ENCODE measurements at regions not wholly inside any gene's neighbourhood (a gene's known extent, or its start where the extent isn't known, plus 50 kb on each side); places are given as distances from the start of the nearest gene placed in this dataset.

DNA sequence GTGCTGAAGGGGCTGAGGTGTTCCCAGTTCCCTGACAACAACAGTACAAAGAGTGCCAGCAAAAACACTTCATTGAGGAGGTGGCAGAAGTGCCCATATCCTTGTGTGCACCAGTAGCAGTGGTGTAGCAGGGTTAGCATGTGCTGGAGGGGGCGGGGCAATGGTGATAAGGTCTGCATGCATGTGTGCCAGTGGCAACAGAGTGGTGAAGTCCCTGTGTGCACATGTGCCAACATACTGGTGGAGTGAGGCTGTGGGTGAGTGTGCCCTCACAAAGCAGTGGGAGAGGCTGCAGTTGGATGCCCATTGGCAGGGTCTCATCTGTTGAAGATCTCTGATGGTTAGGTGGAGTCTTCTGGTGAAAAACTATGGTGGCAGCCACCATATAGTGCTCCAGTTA is 994.6 kb downstream of the PCDH19 start:
- no peak overlapping the region for H3K27ac ChIP-seq
- no peaks in the 10 kb centered on the region for H3K4me1 ChIP-seq (ENCODE audit: low read depth)
- no peaks in the 10 kb centered on the region for H3K27me3 ChIP-seq
- TF ChIP-seq, protein P1, sequence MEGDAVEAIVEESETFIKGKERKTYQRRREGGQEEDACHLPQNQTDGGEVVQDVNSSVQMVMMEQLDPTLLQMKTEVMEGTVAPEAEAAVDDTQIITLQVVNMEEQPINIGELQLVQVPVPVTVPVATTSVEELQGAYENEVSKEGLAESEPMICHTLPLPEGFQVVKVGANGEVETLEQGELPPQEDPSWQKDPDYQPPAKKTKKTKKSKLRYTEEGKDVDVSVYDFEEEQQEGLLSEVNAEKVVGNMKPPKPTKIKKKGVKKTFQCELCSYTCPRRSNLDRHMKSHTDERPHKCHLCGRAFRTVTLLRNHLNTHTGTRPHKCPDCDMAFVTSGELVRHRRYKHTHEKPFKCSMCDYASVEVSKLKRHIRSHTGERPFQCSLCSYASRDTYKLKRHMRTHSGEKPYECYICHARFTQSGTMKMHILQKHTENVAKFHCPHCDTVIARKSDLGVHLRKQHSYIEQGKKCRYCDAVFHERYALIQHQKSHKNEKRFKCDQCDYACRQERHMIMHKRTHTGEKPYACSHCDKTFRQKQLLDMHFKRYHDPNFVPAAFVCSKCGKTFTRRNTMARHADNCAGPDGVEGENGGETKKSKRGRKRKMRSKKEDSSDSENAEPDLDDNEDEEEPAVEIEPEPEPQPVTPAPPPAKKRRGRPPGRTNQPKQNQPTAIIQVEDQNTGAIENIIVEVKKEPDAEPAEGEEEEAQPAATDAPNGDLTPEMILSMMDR (IDR thresholded peaks at IDR 0.05; ENCODE audit: low read depth, low read length) = no peak
- DNase-seq (ENCODE audit: low read depth in 1 of 2, low spot score in 1 of 2) = no peak
- no peak overlapping the region for H3K4me3 ChIP-seq
- H3K9me3 ChIP-seq (ENCODE audit: low read depth) = no peaks in the 10 kb centered on the region
- no peaks in the 10 kb centered on the region for H3K36me3 ChIP-seq

DNA sequence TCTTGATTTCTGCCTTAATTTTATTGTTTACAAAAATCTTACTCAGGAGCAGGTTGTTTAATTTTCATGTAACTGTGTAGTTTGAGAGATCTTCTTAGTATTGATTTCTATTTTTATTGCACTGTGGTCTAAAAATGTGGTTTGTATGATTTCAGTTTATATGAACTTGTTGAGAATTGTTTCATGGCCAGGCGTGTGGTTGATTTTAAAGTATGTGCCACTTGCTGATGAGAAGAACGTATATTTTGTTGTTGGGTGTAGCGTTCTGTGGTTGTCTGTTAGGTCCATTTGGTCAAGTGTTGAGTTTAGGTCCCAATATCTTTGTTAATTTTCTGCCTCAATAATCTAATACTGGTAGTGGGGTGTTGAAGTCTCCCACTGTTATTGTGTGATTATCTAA is 996.8 kb downstream of the PCDH19 start:
- Histone ChIP-seq H3K27me3 (no peaks in the 10 kb centered on the region), H3K4me1 (ENCODE audit: low read depth) (no peaks in the 10 kb centered on the region), H3K9me3 (ENCODE audit: low read depth) (no peaks in the 10 kb centered on the region), H3K36me3 (no peaks in the 10 kb centered on the region), H3K4me3 (no peak overlapping the region), H3K27ac (no peak overlapping the region)
- DNase-seq (ENCODE audit: low read depth in 1 of 2, low spot score in 1 of 2) = no peak
- TF ChIP-seq, protein P1 (IDR thresholded peaks at IDR 0.05; ENCODE audit: low read depth, low read length) = no peak

DNA sequence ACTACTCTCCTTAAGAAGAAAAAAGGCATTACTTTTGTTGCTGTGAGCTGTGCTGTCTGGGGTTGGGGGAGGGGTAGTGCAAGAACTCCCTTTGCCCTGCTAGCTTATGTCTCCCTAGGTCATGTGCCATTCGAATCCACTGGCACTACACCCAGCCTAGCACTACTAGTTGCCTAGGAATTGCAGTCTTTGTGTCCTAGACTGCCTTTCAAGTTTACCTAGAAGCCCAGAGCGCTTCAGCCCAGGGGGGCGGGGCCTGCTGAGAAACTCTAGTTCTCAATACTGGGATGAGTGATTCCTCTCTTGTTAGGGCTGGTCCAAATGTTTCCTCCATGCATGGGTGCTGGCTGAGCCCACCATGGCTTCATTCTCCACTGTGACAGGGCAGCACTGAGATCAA is 1011.5 kb downstream of the PCDH19 start:
- Histone ChIP-seq H3K9me3 (ENCODE audit: low read depth) (no peaks in the 10 kb centered on the region), H3K4me1 (ENCODE audit: low read depth) (peaks cover 6% of the 10 kb centered on the region), H3K27me3 (no peaks in the 10 kb centered on the region), H3K4me3 (no peak overlapping the region), H3K27ac (no peak overlapping the region), H3K36me3 (no peaks in the 10 kb centered on the region)
- TF ChIP-seq, protein P1 (IDR thresholded peaks at IDR 0.05; ENCODE audit: low read depth, low read length) = no peak
- no peak for DNase-seq (ENCODE audit: low read depth in 1 of 2, low spot score in 1 of 2)

DNA sequence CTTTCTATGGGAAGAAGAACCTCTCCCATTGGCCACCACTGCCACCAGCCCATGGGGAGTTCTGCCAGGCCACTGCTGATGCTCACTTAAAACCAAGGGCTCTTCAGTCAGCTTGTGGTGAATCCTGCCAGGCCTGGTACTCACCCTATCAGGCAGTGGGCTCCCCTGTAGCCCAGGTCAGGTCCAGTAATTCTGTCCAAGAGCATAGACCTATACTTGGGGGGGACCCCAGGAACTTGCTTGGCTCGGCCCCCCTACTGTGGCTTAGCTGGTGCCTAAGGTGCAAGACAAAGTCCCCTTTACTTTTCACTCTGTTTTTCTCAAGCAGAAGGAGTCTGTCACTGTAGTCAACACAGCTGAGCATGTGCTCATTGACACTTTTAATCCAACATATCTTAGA is 1012.2 kb downstream of the PCDH19 start:
- Histone ChIP-seq H3K27me3 (no peaks in the 10 kb centered on the region), H3K4me3 (no peak overlapping the region), H3K27ac (no peak overlapping the region), H3K4me1 (ENCODE audit: low read depth) (peaks cover 6% of the 10 kb centered on the region), H3K9me3 (ENCODE audit: low read depth) (no peaks in the 10 kb centered on the region), H3K36me3 (no peaks in the 10 kb centered on the region)
- TF ChIP-seq, protein P1 (IDR thresholded peaks at IDR 0.05; ENCODE audit: low read depth, low read length) = no peak
- no peak for DNase-seq (ENCODE audit: low read depth in 1 of 2, low spot score in 1 of 2)

DNA sequence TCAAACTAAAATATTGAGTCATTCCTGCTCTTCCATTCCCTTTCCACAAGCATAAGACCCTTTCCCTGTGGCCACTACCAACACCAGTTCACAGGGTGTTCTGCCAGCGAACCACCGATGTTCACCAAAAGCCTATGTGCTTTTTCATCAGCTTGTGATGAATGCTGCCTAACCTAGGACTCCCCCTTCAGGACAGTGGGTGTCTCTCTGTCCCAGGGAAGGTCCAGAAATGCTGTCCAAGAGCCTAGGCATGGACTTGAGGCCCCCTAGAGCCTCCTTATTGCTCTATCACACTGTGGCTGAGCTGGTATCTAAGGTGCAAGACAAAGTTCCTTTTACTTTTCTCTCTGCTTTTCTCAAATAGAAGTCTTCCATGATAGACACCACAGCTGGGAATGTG is 1015.6 kb downstream of the PCDH19 start:
- TF ChIP-seq, protein P1 (IDR thresholded peaks at IDR 0.05; ENCODE audit: low read depth, low read length) = no peak
- H3K27me3 ChIP-seq = no peaks in the 10 kb centered on the region
- H3K9me3 ChIP-seq (ENCODE audit: low read depth) = no peaks in the 10 kb centered on the region
- no peak overlapping the region for H3K4me3 ChIP-seq
- peaks cover 6% of the 10 kb centered on the region for H3K4me1 ChIP-seq (ENCODE audit: low read depth)
- no peaks in the 10 kb centered on the region for H3K36me3 ChIP-seq
- DNase-seq (ENCODE audit: low read depth in 1 of 2, low spot score in 1 of 2) = peak in 1 of 2 donors; percentile 5
- H3K27ac ChIP-seq = no peak overlapping the region

Measured in cardiac muscle cell (in vitro differentiated cells and primary cell).